Neural progenitor cell (in vitro differentiated cells): ENCODE measurements at regions not wholly inside any gene's neighbourhood (a gene's known extent, or its start where the extent isn't known, plus 50 kb on each side); places are given as distances from the start of the nearest gene placed in this dataset.

Experiments
- CTCF ChIP-seq: fragments of 200-600 bp; sonication (generic); IDR thresholded peaks from 2 replicates; pipeline ENCODE4 v1.5.1; 2017; ENCODE audit warnings: antibody characterized with exemption, mild to moderate bottlenecking
- EZH2 ChIP-seq: fragments of 200-600 bp; sonication (generic); IDR thresholded peaks from 2 replicates; pipeline ENCODE4 v1.6.1; 2017; ENCODE audit warnings: antibody characterized with exemption, mild to moderate bottlenecking, moderate library complexity

DNA sequence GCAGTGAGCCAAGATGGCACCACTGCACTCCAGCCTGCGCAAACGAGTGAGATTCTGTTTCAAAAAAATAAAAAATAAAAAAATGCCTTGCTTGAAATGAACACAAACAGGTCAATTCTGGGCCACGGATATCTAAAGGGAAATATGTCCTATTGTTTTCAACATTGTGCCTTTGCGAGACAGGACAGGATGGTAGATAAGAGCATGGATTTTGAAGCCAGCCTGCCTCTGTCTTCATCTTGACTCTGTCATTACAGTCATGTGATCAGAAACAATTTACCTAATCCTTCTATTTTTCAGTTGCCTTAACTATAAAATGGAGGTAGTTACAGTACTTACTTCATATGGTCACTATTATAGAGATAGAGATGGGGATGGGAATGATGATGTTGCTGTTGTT, 56.7 kb upstream of the ZSWIM5 start:
- no peak for TF ChIP-seq EZH2
- no peak for TF ChIP-seq CTCF
